Sigmoid colon (tissue), 6 donors: ENCODE measurements at regions not wholly inside any gene's neighbourhood (a gene's known extent, or its start where the extent isn't known, plus 50 kb on each side); places are given as distances from the start of the nearest gene placed in this dataset.

Source experiments
- DNase-seq: peaks from one replicate; pipeline ENCODE4 v3.0.0-alpha.2; 2019
- H3K27ac ChIP-seq, 4 donors: fragments of 200-600 bp; sonication (generic); one replicate each; pipeline ENCODE4 v1.5.1; 2016 to 2019; ENCODE audit warnings: mild to moderate bottlenecking in 1 of 4
- H3K27me3 ChIP-seq, 3 donors: fragments of 200-600 bp; sonication (generic); one replicate each; pipeline ENCODE4 v1.5.1; 2019; ENCODE audit warnings: mild to moderate bottlenecking in 1 of 3
- H3K36me3 ChIP-seq, 4 donors: fragments of 200-600 bp; sonication (generic); one replicate each; pipeline ENCODE4 v1.5.1; 2016 to 2019
- H3K4me1 ChIP-seq, 4 donors: fragments of 200-600 bp; sonication (generic); one replicate each; pipeline ENCODE4 v1.5.1; 2017 to 2019
- H3K4me3 ChIP-seq, 4 donors: fragments of 200-600 bp; sonication (generic); one replicate each; pipeline ENCODE4 v1.5.1; 2017 to 2019; ENCODE audit warnings: mild to moderate bottlenecking in 2 of 4, moderate library complexity in 1 of 4
- H3K9me3 ChIP-seq, 4 donors: fragments of 200-600 bp in 3 of 4; sonication (generic) in 3 of 4; one replicate each; pipeline versions ENCODE4 v1.5.1 to v1.6.1; 2013 to 2019
- EP300 ChIP-seq, 4 donors: sonication (generic); formaldehyde crosslinking; IDR thresholded peaks; one replicate each; pipeline ENCODE4 v1.6.1; 2017; ENCODE audit warnings: antibody characterized with exemption in 4 of 4
- POLR2A ChIP-seq, 2 donors: fragments of 450-650 bp; IDR thresholded peaks; one replicate each; pipeline ENCODE4 v1.6.1; 2016; ENCODE audit warnings: antibody characterized with exemption in 2 of 2, mild to moderate bottlenecking in 2 of 2, moderate library complexity in 2 of 2
- POLR2AphosphoS5 ChIP-seq, 4 donors: sonication (generic); formaldehyde crosslinking; IDR thresholded peaks; one replicate each; pipeline ENCODE4 v1.6.1; 2017; ENCODE audit warnings: antibody characterized with exemption in 4 of 4
- WGBS, 2 donors: extraction: QIAGEN DNeasy Blood & Tissue Kit; methylation state at CpG; one replicate each; pipeline ENCODE4 v1.1.7; 2013; 5-methylcytosine and 5-hydroxymethylcytosine counted together
- intact Hi-C: fragments of 100-400 bp; cut with DNase I; formaldehyde crosslinking; loops from one replicate; pipeline ENCODE4 v1.15.1; 2023
- TF ChIP-seq, protein P1 (sequence below), 4 experiments: fragments of 450-650 bp in 3 of 4; fragments of 200-600 bp in 1 of 4; IDR thresholded peaks; one replicate each; pipeline ENCODE4 v1.5.1; 2016 to 2019; ENCODE audit warnings: antibody characterized with exemption in 4 of 4, mild to moderate bottlenecking in 3 of 4, moderate library complexity in 2 of 4
- donor health status: healthy with polysubstance abuse.
- donor health status: healthy.

GRCh38 chr13:44887515-44887914 lies 101.8 kb downstream of the NUFIP1 start:
- no peak for TF ChIP-seq EP300 (IDR thresholded peaks at IDR 0.05)
- TF ChIP-seq, protein P1, sequence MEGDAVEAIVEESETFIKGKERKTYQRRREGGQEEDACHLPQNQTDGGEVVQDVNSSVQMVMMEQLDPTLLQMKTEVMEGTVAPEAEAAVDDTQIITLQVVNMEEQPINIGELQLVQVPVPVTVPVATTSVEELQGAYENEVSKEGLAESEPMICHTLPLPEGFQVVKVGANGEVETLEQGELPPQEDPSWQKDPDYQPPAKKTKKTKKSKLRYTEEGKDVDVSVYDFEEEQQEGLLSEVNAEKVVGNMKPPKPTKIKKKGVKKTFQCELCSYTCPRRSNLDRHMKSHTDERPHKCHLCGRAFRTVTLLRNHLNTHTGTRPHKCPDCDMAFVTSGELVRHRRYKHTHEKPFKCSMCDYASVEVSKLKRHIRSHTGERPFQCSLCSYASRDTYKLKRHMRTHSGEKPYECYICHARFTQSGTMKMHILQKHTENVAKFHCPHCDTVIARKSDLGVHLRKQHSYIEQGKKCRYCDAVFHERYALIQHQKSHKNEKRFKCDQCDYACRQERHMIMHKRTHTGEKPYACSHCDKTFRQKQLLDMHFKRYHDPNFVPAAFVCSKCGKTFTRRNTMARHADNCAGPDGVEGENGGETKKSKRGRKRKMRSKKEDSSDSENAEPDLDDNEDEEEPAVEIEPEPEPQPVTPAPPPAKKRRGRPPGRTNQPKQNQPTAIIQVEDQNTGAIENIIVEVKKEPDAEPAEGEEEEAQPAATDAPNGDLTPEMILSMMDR (IDR thresholded peaks at IDR 0.05): no peak
- TF ChIP-seq POLR2AphosphoS5 (IDR thresholded peaks at IDR 0.05): no peak
- TF ChIP-seq POLR2A (IDR thresholded peaks at IDR 0.05): no peak
- 72 to 84% methylated on average over 2 of the region's 2 CpGs for WGBS, 2 donors
- Histone ChIP-seq H3K27ac (peak overlapping the region in 1 of 4 donors; percentile 59), H3K27me3 (no peaks in the 10 kb centered on the region), H3K9me3 (no peaks in the 10 kb centered on the region), H3K4me1 (no peaks in the 10 kb centered on the region), H3K4me3 (no peak overlapping the region), H3K36me3 (no peaks in the 10 kb centered on the region)
- no peak for DNase-seq
- intact Hi-C loops: no loop called here

DNA sequence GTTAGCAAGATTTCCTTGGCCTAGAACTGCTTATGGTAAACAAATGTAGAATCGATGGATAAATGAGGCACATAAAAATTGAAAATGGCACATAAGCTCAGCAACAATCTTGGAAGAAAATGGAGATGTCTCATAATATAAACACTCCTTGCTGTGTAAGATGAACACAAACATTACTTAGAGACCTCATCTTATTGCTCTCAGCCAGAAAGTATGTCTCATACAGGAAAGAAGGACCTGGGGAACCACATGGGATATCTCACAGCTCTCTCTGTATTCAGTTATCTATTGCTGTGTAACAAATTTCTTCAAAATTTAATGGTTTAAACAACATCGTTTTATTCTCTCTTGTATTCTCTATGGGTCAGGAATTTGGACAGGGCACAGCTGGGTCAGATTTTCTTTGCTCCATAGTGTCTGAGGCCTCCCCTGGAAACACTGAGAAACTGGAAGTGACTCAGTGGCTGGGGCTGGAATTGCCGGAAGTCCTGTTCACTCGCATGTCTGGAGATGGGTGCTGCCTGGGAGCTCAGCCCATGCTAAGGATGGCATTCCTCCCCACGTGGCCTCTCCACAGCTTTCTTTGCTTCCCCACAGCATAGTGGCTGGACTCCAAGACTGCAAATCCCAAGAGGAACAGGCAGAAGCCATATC lies 105.1 kb downstream of the NUFIP1 start:
- no peaks in the 10 kb centered on the region for H3K9me3 ChIP-seq
- no peak overlapping the region for H3K4me3 ChIP-seq
- WGBS, 2 donors: 80 to 82% methylated on average over 5 of the region's 5 CpGs
- H3K4me1 ChIP-seq: no peaks in the 10 kb centered on the region
- H3K36me3 ChIP-seq: no peaks in the 10 kb centered on the region
- H3K27me3 ChIP-seq: no peaks in the 10 kb centered on the region
- no peak for TF ChIP-seq POLR2AphosphoS5 (IDR thresholded peaks at IDR 0.05)
- TF ChIP-seq, protein P1 (IDR thresholded peaks at IDR 0.05): no peak
- TF ChIP-seq EP300 (IDR thresholded peaks at IDR 0.05): no peak
- TF ChIP-seq POLR2A (IDR thresholded peaks at IDR 0.05): no peak
- no peak for DNase-seq
- intact Hi-C loops: no loop called here
- H3K27ac ChIP-seq: no peak overlapping the region

- Histone ChIP-seq H3K36me3 (no peaks in the 10 kb centered on the region), H3K9me3 (peaks cover 0 to 5% (median 0%) of the 10 kb centered on the region in 4 donors), H3K27me3 (no peaks in the 10 kb centered on the region), H3K4me1 (no peaks in the 10 kb centered on the region), H3K4me3 (no peak overlapping the region), H3K27ac (no peak overlapping the region)
- DNase-seq: no peak
- TF ChIP-seq, protein P1 (IDR thresholded peaks at IDR 0.05): peak in 2 of 4 experiments; percentile 15 to 20
- no peak for TF ChIP-seq POLR2AphosphoS5 (IDR thresholded peaks at IDR 0.05)
- intact Hi-C loops: no loop called here
- 86 to 88% methylated on average over 5 of the region's 5 CpGs for WGBS, 2 donors
Measured at GRCh38 chr13:44879452-44880058, 109.7 kb downstream of the NUFIP1 start.

GRCh38 chr13:44876782-44877324 lies 112.4 kb downstream of the NUFIP1 start:
- TF ChIP-seq POLR2A (IDR thresholded peaks at IDR 0.05) (no peak), POLR2AphosphoS5 (IDR thresholded peaks at IDR 0.05) (no peak), EP300 (IDR thresholded peaks at IDR 0.05) (no peak)
- TF ChIP-seq, protein P1 (IDR thresholded peaks at IDR 0.05): no peak
- Histone ChIP-seq H3K4me3 (no peak overlapping the region), H3K36me3 (no peaks in the 10 kb centered on the region), H3K27me3 (no peaks in the 10 kb centered on the region), H3K27ac (no peak overlapping the region), H3K4me1 (no peaks in the 10 kb centered on the region), H3K9me3 (peaks cover 0 to 5% (median 0%) of the 10 kb centered on the region in 4 donors)
- intact Hi-C loops: no loop called here
- WGBS, 2 donors: 89 to 96% methylated on average over 22 of the region's 22 CpGs
- DNase-seq: no peak
